Type B pancreatic cell (in vitro differentiated cells): ENCODE measurements at regions not wholly inside any gene's neighbourhood (a gene's known extent, or its start where the extent isn't known, plus 50 kb on each side); places are given as distances from the start of the nearest gene placed in this dataset.

Experiments used
- DNase-seq: peaks from one replicate; pipeline ENCODE4 v3.0.0; 2021; ENCODE audit warnings: mixed read lengths; ENCODE audit not compliant: unreplicated experiment; ENCODE audit errors: extremely low spot score
- H3K27ac Mint-ChIP-seq: 2 replicates; pipeline ENCODE4 v1.8.0; 2021; ENCODE audit warnings: mild to moderate bottlenecking, mixed read lengths
- H3K27me3 Mint-ChIP-seq: 2 replicates; pipeline ENCODE4 v1.8.0; 2021; ENCODE audit warnings: mixed read lengths
- H3K36me3 Mint-ChIP-seq: 2 replicates; pipeline ENCODE4 v1.8.0; 2021; ENCODE audit warnings: mixed read lengths
- H3K4me1 Mint-ChIP-seq: one replicate; pipeline ENCODE4 v1.8.0; 2021; ENCODE audit warnings: mixed read lengths; ENCODE audit not compliant: unreplicated experiment
- H3K4me3 Mint-ChIP-seq: 2 replicates; pipeline ENCODE4 v1.8.0; 2021; ENCODE audit warnings: mild to moderate bottlenecking, mixed read lengths
- H3K9me3 Mint-ChIP-seq: 2 replicates; pipeline ENCODE4 v1.8.0; 2021; ENCODE audit warnings: mixed read lengths
- TF ChIP-seq, protein P1 (sequence below): fragments of 200-600 bp; sonication (generic); conservative IDR thresholded peaks from 2 replicates; pipeline ENCODE4 v1.5.0; 2021; ENCODE audit warnings: antibody characterized with exemption, mild to moderate bottlenecking

DNA sequence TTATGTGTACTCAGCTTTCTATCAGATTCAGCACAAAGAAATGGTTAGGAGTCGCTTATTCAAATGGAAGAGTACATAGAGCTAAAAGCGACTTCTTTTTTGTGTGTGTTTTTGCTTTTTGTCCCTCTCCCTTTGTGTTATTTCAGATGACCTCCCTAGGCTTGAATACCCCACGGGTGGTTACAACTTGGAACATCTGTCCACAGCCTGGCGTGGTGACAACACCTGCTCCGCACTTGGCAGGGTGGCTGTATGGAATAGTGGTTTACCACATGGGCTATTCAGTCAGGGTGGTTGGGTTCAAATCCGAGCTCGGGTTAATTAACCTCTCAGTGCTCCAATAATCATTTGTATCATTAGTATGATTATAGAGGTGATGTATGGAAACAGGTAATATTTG, 151.6 kb upstream of the FREM2 start:
- no peaks in the 10 kb centered on the region for H3K27me3 Mint-ChIP-seq
- no peaks in the 10 kb centered on the region for H3K4me1 Mint-ChIP-seq
- no peak overlapping the region for H3K4me3 Mint-ChIP-seq
- no peaks in the 10 kb centered on the region for H3K36me3 Mint-ChIP-seq
- no peak overlapping the region for H3K27ac Mint-ChIP-seq
- TF ChIP-seq, protein P1, sequence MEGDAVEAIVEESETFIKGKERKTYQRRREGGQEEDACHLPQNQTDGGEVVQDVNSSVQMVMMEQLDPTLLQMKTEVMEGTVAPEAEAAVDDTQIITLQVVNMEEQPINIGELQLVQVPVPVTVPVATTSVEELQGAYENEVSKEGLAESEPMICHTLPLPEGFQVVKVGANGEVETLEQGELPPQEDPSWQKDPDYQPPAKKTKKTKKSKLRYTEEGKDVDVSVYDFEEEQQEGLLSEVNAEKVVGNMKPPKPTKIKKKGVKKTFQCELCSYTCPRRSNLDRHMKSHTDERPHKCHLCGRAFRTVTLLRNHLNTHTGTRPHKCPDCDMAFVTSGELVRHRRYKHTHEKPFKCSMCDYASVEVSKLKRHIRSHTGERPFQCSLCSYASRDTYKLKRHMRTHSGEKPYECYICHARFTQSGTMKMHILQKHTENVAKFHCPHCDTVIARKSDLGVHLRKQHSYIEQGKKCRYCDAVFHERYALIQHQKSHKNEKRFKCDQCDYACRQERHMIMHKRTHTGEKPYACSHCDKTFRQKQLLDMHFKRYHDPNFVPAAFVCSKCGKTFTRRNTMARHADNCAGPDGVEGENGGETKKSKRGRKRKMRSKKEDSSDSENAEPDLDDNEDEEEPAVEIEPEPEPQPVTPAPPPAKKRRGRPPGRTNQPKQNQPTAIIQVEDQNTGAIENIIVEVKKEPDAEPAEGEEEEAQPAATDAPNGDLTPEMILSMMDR = no peak
- no peak for DNase-seq
- no peaks in the 10 kb centered on the region for H3K9me3 Mint-ChIP-seq

- Mint-ChIP-seq H3K27ac (no peak overlapping the region), H3K27me3 (no peaks in the 10 kb centered on the region), H3K4me1 (no peaks in the 10 kb centered on the region), H3K9me3 (no peaks in the 10 kb centered on the region), H3K36me3 (no peaks in the 10 kb centered on the region), H3K4me3 (no peak overlapping the region)
- TF ChIP-seq, protein P1 = no peak
- no peak for DNase-seq
Measured at GRCh38 chr13:38537051-38537450, 149.8 kb upstream of the FREM2 start.

GRCh38 chr13:38538422-38538821, 148.5 kb upstream of the FREM2 start:
- no peaks in the 10 kb centered on the region for H3K4me1 Mint-ChIP-seq
- H3K4me3 Mint-ChIP-seq = no peak overlapping the region
- H3K27me3 Mint-ChIP-seq = no peaks in the 10 kb centered on the region
- no peak overlapping the region for H3K27ac Mint-ChIP-seq
- TF ChIP-seq, protein P1 = no peak
- no peak for DNase-seq
- no peaks in the 10 kb centered on the region for H3K36me3 Mint-ChIP-seq
- H3K9me3 Mint-ChIP-seq = no peaks in the 10 kb centered on the region

DNA sequence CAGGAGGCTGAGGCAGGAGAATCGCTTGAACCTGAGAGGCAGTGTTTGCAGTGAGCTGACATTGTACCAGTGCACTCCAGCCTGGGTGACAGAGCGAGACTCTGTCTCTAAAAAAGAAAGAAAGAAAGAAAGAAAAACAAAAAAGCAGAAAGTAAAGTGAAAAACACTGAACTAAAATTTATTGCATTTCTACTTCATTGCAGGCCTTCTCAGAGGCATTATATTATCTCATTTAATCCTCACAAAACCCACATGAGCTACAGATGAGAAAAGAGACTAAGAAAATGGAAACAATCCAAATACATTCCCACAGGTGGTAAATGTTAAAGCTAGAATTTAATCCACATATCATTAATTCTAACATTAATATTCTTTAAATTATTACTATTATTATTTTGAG, 147.2 kb upstream of the FREM2 start:
- no peaks in the 10 kb centered on the region for H3K27me3 Mint-ChIP-seq
- no peak for DNase-seq
- no peak overlapping the region for H3K27ac Mint-ChIP-seq
- H3K36me3 Mint-ChIP-seq = no peaks in the 10 kb centered on the region
- no peaks in the 10 kb centered on the region for H3K4me1 Mint-ChIP-seq
- TF ChIP-seq, protein P1 = no peak
- H3K9me3 Mint-ChIP-seq = no peaks in the 10 kb centered on the region
- H3K4me3 Mint-ChIP-seq = no peak overlapping the region

DNA sequence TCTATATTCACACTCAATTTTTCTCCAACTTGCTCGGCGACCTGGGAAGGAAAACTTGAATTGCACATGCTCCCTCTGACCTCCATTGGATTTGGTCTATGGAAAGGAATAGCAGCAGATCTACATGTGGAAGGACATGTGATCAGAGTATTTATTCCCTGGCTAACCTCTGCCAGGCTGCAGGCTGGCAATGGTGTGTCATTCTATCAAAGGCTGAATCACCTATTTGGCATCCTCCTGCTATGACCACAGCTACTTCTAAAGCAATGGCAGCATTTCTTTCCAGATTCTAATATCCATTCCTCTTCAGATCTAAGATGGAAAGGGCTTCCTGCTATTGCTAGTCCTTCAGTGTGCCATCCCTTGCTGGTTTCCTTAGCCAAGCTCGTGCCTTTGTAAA, 144.3 kb upstream of the FREM2 start:
- H3K4me1 Mint-ChIP-seq = no peaks in the 10 kb centered on the region
- TF ChIP-seq, protein P1 = no peak
- H3K9me3 Mint-ChIP-seq = no peaks in the 10 kb centered on the region
- no peak overlapping the region for H3K4me3 Mint-ChIP-seq
- H3K36me3 Mint-ChIP-seq = no peaks in the 10 kb centered on the region
- DNase-seq = no peak
- H3K27ac Mint-ChIP-seq = no peak overlapping the region
- no peaks in the 10 kb centered on the region for H3K27me3 Mint-ChIP-seq

GRCh38 chr13:38543561-38543960, 143.3 kb upstream of the FREM2 start:
- Mint-ChIP-seq H3K27ac (no peak overlapping the region), H3K27me3 (no peaks in the 10 kb centered on the region), H3K9me3 (no peaks in the 10 kb centered on the region), H3K4me3 (no peak overlapping the region), H3K4me1 (no peaks in the 10 kb centered on the region), H3K36me3 (no peaks in the 10 kb centered on the region)
- TF ChIP-seq, protein P1 = no peak
- DNase-seq = no peak
